ENCODE measurements at regions not wholly inside any gene's neighbourhood (a gene's known extent, or its start where the extent isn't known, plus 50 kb on each side); places are given as distances from the start of the nearest gene placed in this dataset. TPM values are rescaled to one million over a fixed set of nuclear protein-coding genes. Genes with fewer than 3 reads are reported as not detected.

GRCh38 chr11:87384078-87384729 lies 346.5 kb downstream of the TMEM135 start:
- DNase-seq: no peak
- no peak overlapping the region for H2BK12ac ChIP-seq (ENCODE audit: low read length in 2 of 2)
- H3K9ac ChIP-seq (ENCODE audit: low read length): no peak overlapping the region
- H3K4me2 ChIP-seq (ENCODE audit: low read length, poor library complexity, severe bottlenecking): no peak overlapping the region
- no peaks in the 10 kb centered on the region for H3K36me3 ChIP-seq (ENCODE audit: control insufficient read depth in 1 of 2, insufficient read depth in 2 of 2, low read depth in 1 of 2, low read length in 2 of 2)
- H3K4ac ChIP-seq (ENCODE audit: low read depth in 1 of 2, low read length in 2 of 2): no peak overlapping the region
- no peak overlapping the region for H3K27ac ChIP-seq (ENCODE audit: low read length, poor library complexity, severe bottlenecking)
- H3K27me3 ChIP-seq (ENCODE audit: control insufficient read depth in 1 of 2, insufficient read depth in 1 of 2, low read length in 2 of 2): peaks cover 1 to 12% of the 10 kb centered on the region in 2 experiments
- no peak overlapping the region for H3K14ac ChIP-seq (ENCODE audit: low read length in 2 of 2)
- peaks cover 24% of the 10 kb centered on the region for H3K9me3 ChIP-seq (ENCODE audit: control insufficient read depth, low read length)
- no peak overlapping the region for H4K8ac ChIP-seq (ENCODE audit: low read length)
- no peak overlapping the region for H3K23ac ChIP-seq (ENCODE audit: low read length in 2 of 2)
- no peak overlapping the region for H3K4me3 ChIP-seq (ENCODE audit: insufficient read depth in 1 of 2, low read depth in 1 of 2, low read length in 2 of 2)
- H2BK5ac ChIP-seq (ENCODE audit: low read depth, low read length, poor library complexity, severe bottlenecking): no peak overlapping the region
- H2BK15ac ChIP-seq (ENCODE audit: low read depth, poor library complexity, severe bottlenecking): no peak overlapping the region
- H3K18ac ChIP-seq (ENCODE audit: low read depth in 1 of 2, low read length in 2 of 2): no peak overlapping the region
- no peaks in the 10 kb centered on the region for H3K4me1 ChIP-seq (ENCODE audit: control insufficient read depth, insufficient read depth, low read depth, low read length)
- no peak overlapping the region for H2BK120ac ChIP-seq (ENCODE audit: low read depth, low read length)
- no peaks in the 10 kb centered on the region for H3K79me1 ChIP-seq (replicated peaks; ENCODE audit: low read length, poor library complexity, severe bottlenecking)
- H2AFZ ChIP-seq (ENCODE audit: low read depth, low read length): no peak overlapping the region
- no peak overlapping the region for H4K91ac ChIP-seq (ENCODE audit: low read length)
- 59% methylated on average over 3 of the region's 4 CpGs for WGBS
- H2AK5ac ChIP-seq (ENCODE audit: low read length, severe bottlenecking): no peak overlapping the region

- 55% methylated on average over 2 of the region's 4 CpGs for WGBS
- H4K8ac ChIP-seq (ENCODE audit: low read length): no peak overlapping the region
These were observed 336.5 kb downstream of the TMEM135 start for GRCh38 chr11:87374038-87374807.

More at GRCh38 chr11:87374038-87374807, 336.5 kb downstream of the TMEM135 start:
- Histone ChIP-seq H3K14ac (ENCODE audit: low read length in 2 of 2) (no peak overlapping the region), H3K36me3 (ENCODE audit: control insufficient read depth in 1 of 2, insufficient read depth in 2 of 2, low read depth in 1 of 2, low read length in 2 of 2) (no peaks in the 10 kb centered on the region), H2AK5ac (ENCODE audit: low read length, severe bottlenecking) (no peak overlapping the region), H2BK12ac (ENCODE audit: low read length in 2 of 2) (no peak overlapping the region), H3K79me1 (replicated peaks; ENCODE audit: low read length, poor library complexity, severe bottlenecking) (no peaks in the 10 kb centered on the region), H2BK5ac (ENCODE audit: low read depth, low read length, poor library complexity, severe bottlenecking) (no peak overlapping the region), H3K4me3 (ENCODE audit: insufficient read depth in 1 of 2, low read depth in 1 of 2, low read length in 2 of 2) (no peak overlapping the region), H3K4me1 (ENCODE audit: control insufficient read depth, insufficient read depth, low read depth, low read length) (no peaks in the 10 kb centered on the region), H3K27me3 (ENCODE audit: control insufficient read depth in 1 of 2, insufficient read depth in 1 of 2, low read length in 2 of 2) (peaks cover 7 to 51% of the 10 kb centered on the region in 2 experiments), H3K27ac (ENCODE audit: low read length, poor library complexity, severe bottlenecking) (no peak overlapping the region), H3K4me2 (ENCODE audit: low read length, poor library complexity, severe bottlenecking) (no peak overlapping the region), H3K9ac (ENCODE audit: low read length) (no peak overlapping the region), H3K18ac (ENCODE audit: low read depth in 1 of 2, low read length in 2 of 2) (no peak overlapping the region), H2BK120ac (ENCODE audit: low read depth, low read length) (no peak overlapping the region), H2AFZ (ENCODE audit: low read depth, low read length) (no peak overlapping the region), H3K4ac (ENCODE audit: low read depth in 1 of 2, low read length in 2 of 2) (no peak overlapping the region), H4K91ac (ENCODE audit: low read length) (no peak overlapping the region), H3K23ac (ENCODE audit: low read length in 2 of 2) (no peak overlapping the region), H3K9me3 (ENCODE audit: control insufficient read depth, low read length) (no peaks in the 10 kb centered on the region), H2BK15ac (ENCODE audit: low read depth, poor library complexity, severe bottlenecking) (no peak overlapping the region)
- no peak for DNase-seq

Small RNAs in the stretch of these regions (small RNA-seq; reads per million reads assigned to genes)
- gene AP000676.1 (ENCODE audit: low read depth) (not detected), gene RF00026 (ENCODE audit: low read depth) (not detected), gene RNU6-1135P (ENCODE audit: low read depth) (not detected)
